AG04450 (cell line): ENCODE measurements at regions not wholly inside any gene's neighbourhood (a gene's known extent, or its start where the extent isn't known, plus 50 kb on each side); places are given as distances from the start of the nearest gene placed in this dataset.
"Not testable (repeated sequence)": the region's sequence is repeated elsewhere in the genome, so short reads cannot be mapped to it uniquely, and the experiment has no call there.

Source experiments
- CTCF ChIA-PET: fragments of 300-600, 350-600 bp; formaldehyde crosslinking; extraction: SDS; loops from one replicate; lab custom pipeline; 2022; ENCODE audit warnings: antibody characterized with exemption, inconsistent platforms; lab: Charles Lee
- POLR2A ChIA-PET: fragments of 350-600 bp; formaldehyde crosslinking; extraction: SDS; loops from one replicate; lab custom pipeline; 2021; ENCODE audit warnings: antibody characterized with exemption, inconsistent platforms; lab: Yijun Ruan, JAX
- DNase-seq: peaks from one replicate; pipeline ENCODE4 v3.0.0-alpha.2; 2011; ENCODE audit warnings: low read depth, low spot score
- H3K27ac ChIP-seq: one replicate; pipeline ENCODE4 v1.5.1; 2012; ENCODE audit warnings: low read depth, low read length, control low read depth
- H3K27me3 ChIP-seq: one replicate; pipeline ENCODE4 v1.6.0; 2012; ENCODE audit warnings: low read length; ENCODE audit not compliant: control insufficient read depth, insufficient read depth
- H3K4me3 ChIP-seq: 2 replicates; pipeline ENCODE4 v1.5.1; 2011; ENCODE audit warnings: mild to moderate bottlenecking, low read depth, low read length, control low read depth
- H3K9me3 ChIP-seq: 2 replicates; pipeline ENCODE4 v1.5.1; 2012; ENCODE audit warnings: low read length; ENCODE audit not compliant: control insufficient read depth, insufficient read depth
- TF ChIP-seq, protein P1 (sequence below): IDR thresholded peaks from 2 replicates; pipeline ENCODE4 v1.5.1; 2011; ENCODE audit warnings: low read depth, low read length, control low read depth, inconsistent platforms

GRCh38 chr7:79653136-79653631, 199.7 kb upstream of the MAGI2 start:
- Histone ChIP-seq H3K9me3 (no peaks in the 10 kb centered on the region), H3K4me3 (no peak overlapping the region), H3K27me3 (no peaks in the 10 kb centered on the region), H3K27ac (no peak overlapping the region)
- no peak for DNase-seq
- TF ChIP-seq, protein P1, sequence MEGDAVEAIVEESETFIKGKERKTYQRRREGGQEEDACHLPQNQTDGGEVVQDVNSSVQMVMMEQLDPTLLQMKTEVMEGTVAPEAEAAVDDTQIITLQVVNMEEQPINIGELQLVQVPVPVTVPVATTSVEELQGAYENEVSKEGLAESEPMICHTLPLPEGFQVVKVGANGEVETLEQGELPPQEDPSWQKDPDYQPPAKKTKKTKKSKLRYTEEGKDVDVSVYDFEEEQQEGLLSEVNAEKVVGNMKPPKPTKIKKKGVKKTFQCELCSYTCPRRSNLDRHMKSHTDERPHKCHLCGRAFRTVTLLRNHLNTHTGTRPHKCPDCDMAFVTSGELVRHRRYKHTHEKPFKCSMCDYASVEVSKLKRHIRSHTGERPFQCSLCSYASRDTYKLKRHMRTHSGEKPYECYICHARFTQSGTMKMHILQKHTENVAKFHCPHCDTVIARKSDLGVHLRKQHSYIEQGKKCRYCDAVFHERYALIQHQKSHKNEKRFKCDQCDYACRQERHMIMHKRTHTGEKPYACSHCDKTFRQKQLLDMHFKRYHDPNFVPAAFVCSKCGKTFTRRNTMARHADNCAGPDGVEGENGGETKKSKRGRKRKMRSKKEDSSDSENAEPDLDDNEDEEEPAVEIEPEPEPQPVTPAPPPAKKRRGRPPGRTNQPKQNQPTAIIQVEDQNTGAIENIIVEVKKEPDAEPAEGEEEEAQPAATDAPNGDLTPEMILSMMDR: no peak; the same call in 1 of the 2 replicates
- CTCF ChIA-PET: interaction anchor here (0.5 to 0.8 kb wide), 2 partner anchors 9 to 395 kb away, joined by 3 to 4 read pairs; no protein-coding TSS in a partner anchor
- POLR2A ChIA-PET: no interaction called here

GRCh38 chr7:79652619-79653018, 199.2 kb upstream of the MAGI2 start:
- no peak overlapping the region for H3K4me3 ChIP-seq
- DNase-seq: no peak
- POLR2A ChIA-PET: interaction anchor here (0.6 kb wide), 1 partner anchor 511 kb away, joined by 3 read pairs; no protein-coding TSS in a partner anchor
- TF ChIP-seq, protein P1: no peak
- H3K27me3 ChIP-seq: no peaks in the 10 kb centered on the region
- H3K27ac ChIP-seq: no peak overlapping the region
- no peaks in the 10 kb centered on the region for H3K9me3 ChIP-seq
- CTCF ChIA-PET: interaction anchor here (0.5 to 0.8 kb wide), 2 partner anchors 8 to 395 kb away, joined by 3 to 4 read pairs; no protein-coding TSS in a partner anchor

DNA sequence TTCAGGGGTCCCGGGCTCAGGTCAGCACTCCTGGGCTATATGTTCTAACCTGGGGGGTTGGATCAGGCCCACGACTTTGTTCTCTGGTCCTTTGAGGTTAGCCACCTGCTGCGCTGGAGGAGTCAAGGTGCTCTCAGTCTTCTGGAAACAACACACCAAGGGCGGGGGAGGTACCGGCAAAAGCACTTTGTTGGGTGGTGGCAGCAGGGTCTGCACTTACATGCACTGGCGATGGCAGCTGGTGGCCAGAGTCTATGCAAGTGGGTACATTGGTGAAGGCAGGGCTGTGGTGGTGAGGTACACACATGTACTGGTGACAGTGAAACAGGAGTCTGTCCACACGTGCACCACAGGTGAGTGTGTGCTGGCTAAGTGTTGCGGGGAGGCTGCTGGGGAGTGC, 194.2 kb upstream of the MAGI2 start:
- no peak for DNase-seq
- no peaks in the 10 kb centered on the region for H3K9me3 ChIP-seq
- no peaks in the 10 kb centered on the region for H3K27me3 ChIP-seq
- TF ChIP-seq, protein P1: no peak
- POLR2A ChIA-PET: no interaction called here
- H3K4me3 ChIP-seq: no peak overlapping the region
- no peak overlapping the region for H3K27ac ChIP-seq
- CTCF ChIA-PET: no interaction called here

DNA sequence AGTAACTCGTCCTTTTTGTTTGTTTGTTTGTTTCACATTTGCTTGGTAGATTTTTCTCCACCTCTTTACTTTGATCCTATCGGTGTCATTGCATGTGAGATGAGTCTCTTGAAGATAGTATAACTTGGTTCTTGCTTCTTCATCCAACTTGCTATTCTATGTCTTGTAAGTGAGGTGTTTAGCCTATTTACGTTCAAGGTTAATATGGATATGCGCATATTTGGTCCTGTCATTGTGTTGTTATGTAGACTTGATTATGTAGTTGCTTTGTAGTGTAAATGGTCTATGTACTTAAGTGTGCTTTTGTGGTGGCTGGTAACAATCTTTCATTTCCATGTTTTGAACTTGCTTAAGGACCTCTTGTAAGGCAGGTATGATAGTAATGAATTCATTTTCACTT, 192.8 kb upstream of the MAGI2 start:
- Histone ChIP-seq H3K27ac (no peak overlapping the region), H3K9me3 (no peaks in the 10 kb centered on the region), H3K4me3 (no peak overlapping the region), H3K27me3 (no peaks in the 10 kb centered on the region)
- no peak for DNase-seq
- ChIA-PET POLR2A (no interaction called here), CTCF (no interaction called here)
- TF ChIP-seq, protein P1: no peak

GRCh38 chr7:79636849-79637248, 183.4 kb upstream of the MAGI2 start:
- Histone ChIP-seq H3K9me3 (no peaks in the 10 kb centered on the region), H3K4me3 (no peak overlapping the region), H3K27me3 (no peaks in the 10 kb centered on the region), H3K27ac (no peak overlapping the region)
- ChIA-PET POLR2A (no interaction called here), CTCF (no interaction called here)
- TF ChIP-seq, protein P1: no peak
- no peak for DNase-seq

DNA sequence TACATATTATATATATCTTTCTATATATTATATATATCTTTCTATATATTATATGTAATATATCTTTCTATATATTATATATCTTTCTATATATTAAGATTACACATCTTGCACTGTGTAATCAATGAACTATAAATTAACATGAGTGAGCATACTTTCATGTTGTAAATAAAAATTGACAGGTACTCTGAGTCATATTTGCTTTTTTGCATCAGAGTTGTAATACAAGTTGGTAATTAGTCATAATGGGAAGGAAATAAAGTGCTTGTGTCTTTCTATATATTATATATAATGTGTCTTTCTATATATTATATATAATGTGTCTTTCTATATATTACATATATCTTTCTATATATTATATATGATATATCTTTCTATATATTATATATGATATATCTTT, 172.5 kb upstream of the MAGI2 start:
- H3K27me3 ChIP-seq, DNase-seq, POLR2A ChIA-PET, H3K27ac ChIP-seq, CTCF ChIA-PET, H3K4me3 ChIP-seq, H3K9me3 ChIP-seq: not testable (repeated sequence)
